H9 (cell line): ENCODE measurements at regions not wholly inside any gene's neighbourhood (a gene's known extent, or its start where the extent isn't known, plus 50 kb on each side); places are given as distances from the start of the nearest gene placed in this dataset.

ENCODE experiments used
- DNase-seq: peaks from one replicate; pipeline ENCODE4 v3.0.0-alpha.2; 2017
- H2AFZ ChIP-seq: one replicate; pipeline ENCODE4 v1.6.1; 2013; ENCODE audit warnings: mild to moderate bottlenecking, low read length, control low read depth, moderate library complexity
- H2AK5ac ChIP-seq: 2 replicates; pipeline ENCODE4 v1.6.1; 2013; ENCODE audit warnings: low read length, control low read depth, mixed read lengths; ENCODE audit not compliant: insufficient read length
- H2BK120ac ChIP-seq: one replicate; pipeline ENCODE4 v1.6.1; 2013; ENCODE audit warnings: low read depth, mild to moderate bottlenecking, low read length, control low read depth, inconsistent platforms; ENCODE audit not compliant: poor library complexity, severe bottlenecking
- H2BK12ac ChIP-seq: 2 replicates; pipeline ENCODE4 v1.6.1; 2013; ENCODE audit warnings: low read length, control low read depth, mixed read lengths, low read depth; ENCODE audit not compliant: insufficient read length
- H2BK15ac ChIP-seq: 2 replicates; pipeline ENCODE4 v1.6.1; 2013; ENCODE audit warnings: low read depth, low read length, control low read depth
- H2BK20ac ChIP-seq: one replicate; pipeline ENCODE4 v1.6.1; 2013; ENCODE audit warnings: low read depth, mild to moderate bottlenecking, low read length, control low read depth, inconsistent platforms; ENCODE audit not compliant: poor library complexity, severe bottlenecking
- H2BK5ac ChIP-seq: 2 replicates; pipeline ENCODE4 v1.6.1; 2013; ENCODE audit warnings: low read length, control low read depth, mixed read lengths; ENCODE audit not compliant: insufficient read length
- H3K14ac ChIP-seq: 2 replicates; pipeline ENCODE4 v1.6.1; 2013; ENCODE audit warnings: low read length, control low read depth; ENCODE audit not compliant: insufficient read depth
- H3K18ac ChIP-seq: 2 replicates; pipeline ENCODE4 v1.6.1; 2013; ENCODE audit warnings: low read depth, mild to moderate bottlenecking, mixed read lengths, low read length, control low read depth; ENCODE audit not compliant: insufficient read length
- H3K23ac ChIP-seq: 2 replicates; pipeline ENCODE4 v1.6.1; 2013; ENCODE audit warnings: low read length, control low read depth, mixed read lengths, low read depth; ENCODE audit not compliant: insufficient read length
- H3K23me2 ChIP-seq: 2 replicates; pipeline ENCODE4 v1.6.1; 2013; ENCODE audit warnings: low read depth, mild to moderate bottlenecking, mixed read lengths, low read length, control low read depth; ENCODE audit not compliant: insufficient read length, poor library complexity, severe bottlenecking
- H3K27ac ChIP-seq: 2 replicates; pipeline ENCODE4 v1.5.1; 2013; ENCODE audit warnings: low read length, control low read depth, mixed read lengths, low read depth; ENCODE audit not compliant: insufficient read length
- H3K27me3 ChIP-seq: 2 replicates; pipeline ENCODE4 v1.6.1; 2013; ENCODE audit warnings: low read length, control low read depth, inconsistent platforms; ENCODE audit not compliant: insufficient read depth
- H3K4ac ChIP-seq: 2 replicates; pipeline ENCODE4 v1.6.1; 2013; ENCODE audit warnings: low read depth, mild to moderate bottlenecking, control low read depth, inconsistent platforms, low read length, moderate library complexity
- H3K4me1 ChIP-seq: 2 replicates; pipeline ENCODE4 v1.6.1; 2013; ENCODE audit warnings: low read length, control low read depth, inconsistent platforms; ENCODE audit not compliant: insufficient read depth
- H3K4me2 ChIP-seq: 2 replicates; pipeline ENCODE4 v1.6.1; 2013; ENCODE audit warnings: low read length, control low read depth, mixed read lengths; ENCODE audit not compliant: insufficient read length, insufficient read depth
- H3K56ac ChIP-seq: 2 replicates; pipeline ENCODE4 v1.6.1; 2013; ENCODE audit warnings: low read depth, mild to moderate bottlenecking, mixed read lengths, low read length, control low read depth; ENCODE audit not compliant: insufficient read length
- H3K79me1 ChIP-seq: 2 replicates; pipeline ENCODE4 v1.6.1; 2013; ENCODE audit warnings: low read depth, mild to moderate bottlenecking, moderate library complexity, low read length, control low read depth, inconsistent platforms; ENCODE audit not compliant: insufficient read depth, poor library complexity, severe bottlenecking
- H3K79me2 ChIP-seq: 2 replicates; pipeline ENCODE4 v1.6.1; 2013; ENCODE audit warnings: low read length, control low read depth, inconsistent platforms; ENCODE audit not compliant: insufficient read depth
- H3K9ac ChIP-seq: 2 replicates; pipeline ENCODE4 v1.6.1; 2013; ENCODE audit warnings: low read length, control low read depth, mixed read lengths; ENCODE audit not compliant: insufficient read length; ENCODE audit errors: extremely low read depth
- H3K9me3 ChIP-seq: one replicate; pipeline ENCODE4 v1.6.1; 2013; ENCODE audit warnings: low read depth, low read length, inconsistent platforms; ENCODE audit not compliant: control insufficient read depth
- H3T11ph ChIP-seq: one replicate; pipeline ENCODE4 v1.6.1; 2013; ENCODE audit warnings: mild to moderate bottlenecking, low read length, control low read depth, inconsistent platforms
- H4K20me1 ChIP-seq: one replicate; pipeline ENCODE4 v1.6.1; 2013; ENCODE audit not compliant: control insufficient read depth, insufficient read length, insufficient read depth
- H4K5ac ChIP-seq: 2 replicates; pipeline ENCODE4 v1.6.1; 2013; ENCODE audit warnings: low read depth, mild to moderate bottlenecking, mixed read lengths, low read length, control low read depth; ENCODE audit not compliant: insufficient read length
- H4K8ac ChIP-seq: replicated peaks from 2 replicates; pipeline ENCODE4 v1.6.1; 2013; ENCODE audit warnings: low read length, control low read depth, mixed read lengths, low read depth; ENCODE audit not compliant: insufficient read length
- H4K91ac ChIP-seq: 2 replicates; pipeline ENCODE4 v1.6.1; 2013; ENCODE audit warnings: low read depth, mild to moderate bottlenecking, moderate library complexity, mixed read lengths, low read length, control low read depth; ENCODE audit not compliant: insufficient read length
- H3K27ac Mint-ChIP-seq, 3 experiments: 2 replicates in 2 of 3; 3 replicates in 1 of 3; pipeline ENCODE4 v1.8.0; 2020 to 2021; ENCODE audit warnings: mixed read lengths in 3 of 3, mild to moderate bottlenecking in 1 of 3, moderate library complexity in 1 of 3
- H3K27me3 Mint-ChIP-seq: 2 replicates; pipeline ENCODE4 v1.8.0; 2021; ENCODE audit warnings: low read depth, mild to moderate bottlenecking, moderate library complexity, mixed read lengths
- H3K36me3 Mint-ChIP-seq, 3 experiments: 2 replicates in 2 of 3; 3 replicates in 1 of 3; pipeline ENCODE4 v1.8.0; 2020 to 2021; ENCODE audit warnings: low read depth in 3 of 3, mixed read lengths in 3 of 3; ENCODE audit not compliant: insufficient read depth in 1 of 3
- H3K4me1 Mint-ChIP-seq, 2 experiments: 2 replicates each; pipeline ENCODE4 v1.8.0; 2020; ENCODE audit warnings: mixed read lengths in 2 of 2
- H3K4me3 Mint-ChIP-seq, 2 experiments: 2 replicates in 1 of 2; 3 replicates in 1 of 2; pipeline ENCODE4 v1.8.0; 2020 to 2021; ENCODE audit warnings: mild to moderate bottlenecking in 2 of 2, mixed read lengths in 2 of 2, moderate library complexity in 1 of 2
- H3K9me3 Mint-ChIP-seq, 2 experiments: 2 replicates in 1 of 2; 3 replicates in 1 of 2; pipeline ENCODE4 v1.8.0; 2020; ENCODE audit warnings: mild to moderate bottlenecking in 2 of 2, mixed read lengths in 2 of 2, moderate library complexity in 1 of 2
- WGBS: extraction: QIAGEN DNeasy Blood & Tissue Kit; methylation state at CpG from one replicate; pipeline ENCODE4 v1.1.7; 2013; ENCODE audit warnings: missing lambda C conversion rate, low lambda C conversion rate, mixed read lengths; ENCODE audit not compliant: insufficient read length; ENCODE audit errors: extremely low coverage; 5-methylcytosine and 5-hydroxymethylcytosine counted together
- TF ChIP-seq, protein P1 (sequence below): fragments of 200-600 bp; sonication (generic); conservative IDR thresholded peaks from 3 replicates; pipeline ENCODE4 v1.8.0; 2021; ENCODE audit warnings: antibody characterized with exemption, mild to moderate bottlenecking

DNA sequence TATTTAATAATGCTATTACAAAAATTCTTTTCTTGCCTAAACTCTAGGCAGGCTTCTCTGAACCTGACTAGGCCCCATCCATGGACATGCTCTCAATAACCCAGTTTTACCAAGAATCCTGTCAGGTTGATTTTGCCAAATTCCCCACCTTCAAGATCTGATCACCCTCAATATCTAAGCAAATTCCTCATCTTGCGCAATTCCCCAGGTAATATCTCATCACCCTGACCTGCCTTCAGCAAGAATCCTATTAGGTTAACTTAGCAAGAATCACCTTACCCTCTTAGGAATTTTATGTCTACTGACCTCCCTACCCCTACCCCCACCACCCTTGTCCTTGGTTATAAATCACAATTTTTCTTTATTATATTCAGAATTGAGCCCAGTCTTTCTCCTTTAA is 579.1 kb downstream of the C4orf33 start:
- H4K8ac ChIP-seq = no peak overlapping the region
- H3K4me2 ChIP-seq = no peak overlapping the region
- no peak overlapping the region for H2BK20ac ChIP-seq
- H3T11ph ChIP-seq = no peak overlapping the region
- H2AFZ ChIP-seq = no peak overlapping the region
- no peak overlapping the region for H2AK5ac ChIP-seq
- DNase-seq = no peak
- no peaks in the 10 kb centered on the region for H3K23me2 ChIP-seq
- no peak overlapping the region for H3K4ac ChIP-seq
- no peaks in the 10 kb centered on the region for H3K79me1 ChIP-seq
- H3K9ac ChIP-seq = no peak overlapping the region
- no peak overlapping the region for H2BK5ac ChIP-seq
- H3K23ac ChIP-seq = no peak overlapping the region
- no peak overlapping the region for H2BK15ac ChIP-seq
- no CpG with 5 or more reads among the region's 1 CpG for WGBS
- H3K18ac ChIP-seq = no peak overlapping the region
- no peak overlapping the region for H4K91ac ChIP-seq
- H3K79me2 ChIP-seq = no peaks in the 10 kb centered on the region
- H3K4me1 ChIP-seq = no peaks in the 10 kb centered on the region
- H3K27me3 Mint-ChIP-seq = no peaks in the 10 kb centered on the region
- no peak overlapping the region for H3K4me3 Mint-ChIP-seq
- H2BK120ac ChIP-seq = no peak overlapping the region
- H3K9me3 Mint-ChIP-seq = peaks cover 22 to 23% of the 10 kb centered on the region in 2 experiments
- H3K56ac ChIP-seq = no peak overlapping the region
- no peaks in the 10 kb centered on the region for H4K20me1 ChIP-seq
- H3K4me1 Mint-ChIP-seq = no peaks in the 10 kb centered on the region
- no peak overlapping the region for H3K27ac ChIP-seq
- H3K14ac ChIP-seq = no peak overlapping the region
- H3K36me3 Mint-ChIP-seq = peaks cover 11 to 24% (median 16%) of the 10 kb centered on the region in 3 experiments
- TF ChIP-seq, protein P1, sequence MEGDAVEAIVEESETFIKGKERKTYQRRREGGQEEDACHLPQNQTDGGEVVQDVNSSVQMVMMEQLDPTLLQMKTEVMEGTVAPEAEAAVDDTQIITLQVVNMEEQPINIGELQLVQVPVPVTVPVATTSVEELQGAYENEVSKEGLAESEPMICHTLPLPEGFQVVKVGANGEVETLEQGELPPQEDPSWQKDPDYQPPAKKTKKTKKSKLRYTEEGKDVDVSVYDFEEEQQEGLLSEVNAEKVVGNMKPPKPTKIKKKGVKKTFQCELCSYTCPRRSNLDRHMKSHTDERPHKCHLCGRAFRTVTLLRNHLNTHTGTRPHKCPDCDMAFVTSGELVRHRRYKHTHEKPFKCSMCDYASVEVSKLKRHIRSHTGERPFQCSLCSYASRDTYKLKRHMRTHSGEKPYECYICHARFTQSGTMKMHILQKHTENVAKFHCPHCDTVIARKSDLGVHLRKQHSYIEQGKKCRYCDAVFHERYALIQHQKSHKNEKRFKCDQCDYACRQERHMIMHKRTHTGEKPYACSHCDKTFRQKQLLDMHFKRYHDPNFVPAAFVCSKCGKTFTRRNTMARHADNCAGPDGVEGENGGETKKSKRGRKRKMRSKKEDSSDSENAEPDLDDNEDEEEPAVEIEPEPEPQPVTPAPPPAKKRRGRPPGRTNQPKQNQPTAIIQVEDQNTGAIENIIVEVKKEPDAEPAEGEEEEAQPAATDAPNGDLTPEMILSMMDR = no peak
- no peaks in the 10 kb centered on the region for H3K27me3 ChIP-seq
- H2BK12ac ChIP-seq = no peak overlapping the region
- peaks cover 6% of the 10 kb centered on the region for H3K9me3 ChIP-seq
- H4K5ac ChIP-seq = no peak overlapping the region
- no peak overlapping the region for H3K27ac Mint-ChIP-seq
